Stimulated activated CD8-positive, alpha-beta memory T cell treated with anti-CD3 and anti-CD28 coated beads, Interleukin-7, amount 100 ng/mL, for 24 hours (primary cell): ENCODE measurements at regions not wholly inside any gene's neighbourhood (a gene's known extent, or its start where the extent isn't known, plus 50 kb on each side); places are given as distances from the start of the nearest gene placed in this dataset.
"Not testable (repeated sequence)": the region's sequence is repeated elsewhere in the genome, so short reads cannot be mapped to it uniquely, and the experiment has no call there.

ENCODE experiments used
- DNase-seq: peaks from one replicate; pipeline ENCODE4 v3.0.0-alpha.2; 2020; ENCODE audit warnings: low read depth

- DNase-seq: no peak
Measured at GRCh38 chr9:32200896-32201295, 183.5 kb upstream of the ACO1 start.

GRCh38 chr9:32209164-32209563, 175.3 kb upstream of the ACO1 start:
- not testable (repeated sequence) for DNase-seq

- DNase-seq: no peak
Measured at GRCh38 chr9:32218100-32218767, 166.2 kb upstream of the ACO1 start.

DNA sequence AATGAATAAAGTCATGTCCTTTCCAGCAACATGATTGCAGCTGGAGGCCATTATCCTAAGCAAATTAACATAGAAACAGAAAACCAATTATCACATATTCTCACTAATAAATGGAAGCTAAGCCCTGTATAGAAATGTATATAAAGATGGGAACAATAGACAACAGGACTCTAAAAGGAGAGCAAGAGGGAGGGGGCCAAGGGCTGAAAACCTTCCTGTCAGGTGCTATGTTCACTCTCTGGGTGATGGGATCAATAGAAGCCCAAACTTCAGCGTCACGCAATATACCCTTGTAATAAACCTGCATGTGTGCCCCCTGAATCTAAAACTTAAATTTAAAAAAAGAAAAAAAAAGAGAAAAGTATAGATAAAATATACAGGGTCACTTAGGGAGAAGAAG, 163.7 kb upstream of the ACO1 start:
- DNase-seq: no peak

DNA sequence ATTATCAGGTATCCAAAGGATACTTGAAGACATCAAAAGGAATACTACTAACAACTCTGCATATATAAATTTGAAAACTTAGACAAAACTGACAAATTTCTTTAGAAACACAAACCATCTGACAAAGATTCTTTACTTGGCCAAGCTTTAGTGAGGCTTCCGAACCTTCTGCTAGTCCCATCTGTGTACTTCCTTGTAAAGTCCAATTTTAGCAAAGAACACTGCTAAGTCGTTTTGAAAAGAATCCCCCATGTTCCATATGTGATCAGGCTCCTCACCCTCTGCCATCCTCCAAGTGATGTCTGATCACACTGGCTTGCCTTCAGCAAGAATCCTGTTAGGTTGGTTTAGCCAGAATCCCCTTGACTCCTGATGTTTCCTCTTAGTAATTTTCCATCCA, 150.0 kb upstream of the ACO1 start:
- DNase-seq: no peak

DNA sequence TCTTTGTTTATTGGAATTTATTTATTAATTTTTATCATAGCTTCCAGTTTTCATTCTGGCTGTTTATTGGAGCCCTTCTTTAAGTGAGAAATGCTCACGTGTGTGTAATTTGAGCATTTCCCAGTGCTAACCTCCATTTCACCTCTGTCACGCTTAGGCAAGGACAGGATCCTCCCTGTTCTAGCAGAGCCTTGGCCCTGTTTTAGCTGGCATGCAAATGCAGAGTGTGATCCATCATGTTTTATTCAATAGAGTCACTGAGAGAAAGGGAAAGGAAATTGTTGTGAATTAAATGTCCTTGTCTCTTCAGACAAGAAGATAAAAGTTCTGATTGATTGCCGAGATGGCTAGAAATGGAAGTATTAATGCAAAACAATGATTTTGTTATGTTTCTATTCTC, 137.3 kb upstream of the ACO1 start:
- no peak for DNase-seq

DNA sequence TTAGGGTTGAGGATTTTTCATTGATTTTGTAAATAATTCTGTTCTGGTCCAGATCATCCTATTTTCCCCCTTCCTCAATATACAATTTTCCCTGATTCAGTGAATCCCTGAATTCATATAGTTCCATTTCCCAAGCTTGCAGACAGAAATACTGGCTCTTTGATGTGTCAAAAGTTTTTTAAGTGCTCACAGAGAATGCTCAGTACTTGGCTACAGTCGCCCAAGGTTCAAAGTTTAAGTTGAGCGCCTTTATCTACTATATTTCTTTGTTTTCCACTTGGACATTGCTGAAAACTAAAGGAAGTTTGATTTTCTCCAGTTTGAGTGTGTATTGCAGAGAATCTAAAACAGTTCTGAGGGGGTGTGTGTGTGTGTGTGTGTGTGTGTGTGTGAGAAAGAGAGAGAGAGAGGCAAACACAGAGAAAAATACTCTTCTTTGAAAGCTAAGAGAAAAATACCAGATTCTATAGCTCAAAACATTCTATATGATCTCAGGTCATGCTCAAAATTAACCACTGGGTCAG, 136.2 kb upstream of the ACO1 start:
- DNase-seq: no peak

- DNase-seq: no peak
Measured at GRCh38 chr9:32251539-32251938, 132.9 kb upstream of the ACO1 start.

- no peak for DNase-seq
Measured at GRCh38 chr9:32253731-32254130, 130.7 kb upstream of the ACO1 start.

- no peak for DNase-seq
Measured at GRCh38 chr9:32255026-32255425, 129.4 kb upstream of the ACO1 start.

DNA sequence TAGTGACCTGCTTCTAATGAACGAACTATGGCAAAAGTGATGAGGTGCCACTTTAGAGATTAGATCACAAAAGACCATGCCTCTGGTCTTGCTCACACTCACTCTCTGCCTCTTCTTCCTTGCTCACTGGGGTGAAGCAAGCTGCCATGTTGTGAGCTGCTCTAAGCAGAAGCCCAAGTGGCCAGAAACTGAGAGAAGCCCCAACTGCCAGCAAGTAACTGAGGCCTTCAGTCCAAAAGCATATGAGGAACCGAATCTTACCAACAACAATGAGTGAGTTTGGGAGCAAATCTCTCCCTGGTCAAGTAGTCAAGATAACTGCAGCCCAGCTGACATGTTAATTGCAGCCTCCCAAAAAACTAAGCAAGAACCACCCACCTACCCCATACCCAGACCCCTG, 126.0 kb upstream of the ACO1 start:
- DNase-seq: no peak

GRCh38 chr9:32260151-32260862, 124.1 kb upstream of the ACO1 start:
- no peak for DNase-seq

GRCh38 chr9:32264170-32264864, 120.1 kb upstream of the ACO1 start:
- no peak for DNase-seq

DNA sequence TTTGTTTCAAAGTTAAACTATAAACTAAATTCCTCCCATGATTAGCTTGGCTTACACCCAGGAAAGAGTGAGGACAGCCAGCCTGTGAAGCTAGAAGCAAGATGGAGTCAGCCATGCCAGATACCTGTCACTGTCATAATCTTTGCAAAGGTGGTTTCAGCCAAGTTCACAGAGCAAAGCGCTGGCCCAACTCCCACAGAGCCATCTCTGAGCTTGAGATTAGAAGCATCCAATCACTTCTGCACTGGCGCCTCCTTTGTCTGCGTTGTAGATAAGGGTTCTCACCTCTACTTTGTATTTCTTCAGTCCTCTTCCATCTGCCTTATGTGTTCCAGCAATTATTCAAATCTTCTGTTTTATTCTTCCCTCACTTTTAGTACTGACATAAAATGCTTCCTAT, 119.4 kb upstream of the ACO1 start:
- DNase-seq: no peak

GRCh38 chr9:32278991-32279390, 105.5 kb upstream of the ACO1 start:
- no peak for DNase-seq

DNA sequence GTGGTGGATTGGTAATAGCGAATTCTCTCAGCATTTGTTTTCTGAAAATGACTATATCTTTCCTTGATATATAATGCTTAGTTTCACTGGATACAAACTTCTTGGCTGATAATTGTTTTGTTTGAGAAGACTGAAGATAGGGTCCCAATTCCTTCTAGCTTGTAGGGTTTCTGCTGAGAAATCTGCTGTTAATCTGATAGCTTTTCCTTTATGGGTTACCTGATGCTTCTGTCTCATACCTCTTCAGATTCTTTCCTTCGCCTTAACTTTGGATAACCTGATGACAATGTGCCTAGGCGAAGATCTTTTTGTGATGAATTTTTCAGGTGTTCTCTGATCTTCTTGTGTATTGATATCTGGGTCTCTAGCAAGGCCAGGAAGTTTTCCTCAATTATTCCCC, 94.7 kb upstream of the ACO1 start:
- DNase-seq: no peak

DNA sequence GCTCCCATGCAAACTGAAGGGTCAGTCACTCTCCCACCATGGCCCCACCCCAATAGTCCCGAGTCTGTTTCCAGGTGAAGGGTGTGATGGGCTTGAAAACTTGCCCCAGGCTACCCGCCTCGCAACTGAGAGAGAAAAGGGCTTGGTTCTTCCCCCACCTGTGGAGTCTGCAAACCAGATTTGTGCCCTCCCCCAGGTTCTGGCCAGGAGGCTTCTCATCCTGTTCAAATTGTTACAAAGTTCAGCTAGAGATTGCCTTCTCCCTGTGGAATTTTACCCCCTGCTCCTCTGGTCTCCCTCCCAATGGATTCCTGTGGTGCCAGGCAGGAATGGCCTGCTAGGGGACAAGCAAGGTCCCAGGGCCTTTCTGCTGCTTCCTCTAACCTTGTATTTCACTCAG, 93.1 kb upstream of the ACO1 start:
- no peak for DNase-seq

GRCh38 chr9:32292611-32293010, 91.8 kb upstream of the ACO1 start:
- DNase-seq: no peak

- DNase-seq: no peak
Measured at GRCh38 chr9:32293091-32293490, 91.4 kb upstream of the ACO1 start.

DNA sequence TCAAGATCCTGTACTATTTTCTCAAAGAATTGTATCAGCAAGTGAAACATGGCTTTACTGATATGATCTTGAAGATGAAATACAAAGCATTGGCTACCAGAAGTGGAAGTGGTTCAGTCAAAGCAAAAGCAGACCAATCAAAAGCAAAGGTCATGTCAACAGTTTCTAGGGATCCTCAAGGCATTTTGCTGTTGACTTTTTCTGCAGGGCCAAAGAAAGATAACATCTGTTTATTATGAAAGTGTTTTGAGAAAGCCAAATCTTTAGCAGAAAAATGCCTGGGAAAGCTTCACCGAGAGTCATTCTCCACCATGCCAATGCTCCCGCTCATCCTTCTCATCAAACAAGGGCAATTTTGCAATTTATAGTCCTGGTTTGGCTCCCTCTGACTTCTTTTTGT, 90.3 kb upstream of the ACO1 start:
- DNase-seq: no peak

GRCh38 chr9:32300373-32300772, 84.1 kb upstream of the ACO1 start:
- DNase-seq: no peak

DNA sequence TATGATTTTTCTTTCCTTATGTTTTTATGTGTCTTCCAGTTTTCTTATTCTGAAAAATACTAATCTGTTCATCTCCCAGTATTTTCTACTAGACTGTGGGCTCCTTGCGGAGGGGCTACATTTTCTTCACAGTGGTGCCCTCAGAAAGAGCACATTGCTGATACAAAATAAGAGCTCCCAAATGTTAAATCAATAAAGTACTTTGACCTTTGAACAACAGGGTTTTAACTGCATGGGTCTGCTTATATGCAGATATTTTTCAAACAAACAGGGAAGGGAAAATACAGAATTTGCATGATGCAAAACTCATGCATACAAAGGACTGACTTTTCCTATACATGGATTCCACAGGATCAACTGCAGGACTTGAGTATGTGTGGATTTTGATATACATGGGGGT, 79.9 kb upstream of the ACO1 start:
- no peak for DNase-seq

DNA sequence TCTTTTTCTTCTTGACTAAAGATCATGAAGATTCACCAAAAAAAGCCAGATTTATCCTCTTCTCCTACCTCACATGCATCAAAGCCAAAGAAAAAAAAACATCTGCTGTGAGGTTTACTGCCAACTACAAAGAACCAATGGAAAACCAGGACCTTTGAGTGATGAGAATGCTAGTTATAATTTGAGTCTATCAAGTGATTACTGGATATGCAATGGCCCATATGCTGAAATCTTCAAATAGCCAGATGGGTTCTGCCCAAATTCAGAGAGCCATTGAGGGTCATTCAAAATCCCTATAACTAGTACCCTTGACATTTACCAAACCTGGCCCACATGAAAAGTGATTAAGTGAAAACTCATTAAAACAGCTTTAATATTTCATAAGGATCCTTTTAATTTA, 78.4 kb upstream of the ACO1 start:
- no peak for DNase-seq
